WTC11 (cell line): ENCODE measurements at regions not wholly inside any gene's neighbourhood (a gene's known extent, or its start where the extent isn't known, plus 50 kb on each side); places are given as distances from the start of the nearest gene placed in this dataset.

Source experiments
- ATAC-seq: fragments of 200-7000 bp; cut with Tn5 transposase; 2 replicates; pipeline ENCODE4 v1.10.0; 2021; ENCODE audit warnings: mild to moderate bottlenecking, moderate library complexity
- CTCF ChIA-PET: fragments of 300-600 bp; sonication (Branson Sonifier 250); formaldehyde crosslinking; loops from one replicate; lab custom pipeline; 2021; ENCODE audit warnings: antibody characterized with exemption; lab: Charles Lee
- POLR2A ChIA-PET: fragments of 350-600 bp; sonication (Branson Sonifier 250); formaldehyde crosslinking; loops from one replicate; lab custom pipeline; 2021; ENCODE audit warnings: antibody characterized with exemption; lab: Charles Lee
- DNase-seq: peaks from one replicate; pipeline ENCODE4 v3.0.0; 2021; ENCODE audit warnings: low spot score
- H3K27ac Mint-ChIP-seq: 2 replicates; pipeline ENCODE4 v1.8.0; 2021; ENCODE audit warnings: mixed read lengths
- H3K27me3 Mint-ChIP-seq: 2 replicates; pipeline ENCODE4 v1.8.0; 2021; ENCODE audit warnings: low read depth, mild to moderate bottlenecking, moderate library complexity, mixed read lengths
- H3K36me3 Mint-ChIP-seq: 2 replicates; pipeline ENCODE4 v1.8.0; 2021; ENCODE audit warnings: mixed read lengths
- H3K4me1 Mint-ChIP-seq: 2 replicates; pipeline ENCODE4 v1.8.0; 2022; ENCODE audit warnings: mixed read lengths
- H3K4me3 Mint-ChIP-seq: 2 replicates; pipeline ENCODE4 v1.8.0; 2021; ENCODE audit warnings: mild to moderate bottlenecking, moderate library complexity, mixed read lengths
- H3K9me3 Mint-ChIP-seq: 2 replicates; pipeline ENCODE4 v1.8.0; 2021; ENCODE audit warnings: mixed read lengths
- E2F5 ChIP-seq: sonication (generic); formaldehyde crosslinking; IDR thresholded peaks from 2 replicates; pipeline ENCODE4 v1.8.1; 2022; ENCODE audit warnings: mild to moderate bottlenecking, moderate library complexity, missing genetic modification reagents
- ERG ChIP-seq: fragments of 250-450 bp; sonication (Bioruptor Pico); IDR thresholded peaks from 2 replicates; pipeline ENCODE4 v1.8.0; 2021; ENCODE audit warnings: mild to moderate bottlenecking
- ETV6 ChIP-seq: sonication (generic); formaldehyde crosslinking; IDR thresholded peaks from 2 replicates; pipeline ENCODE4 v1.8.1; 2022; ENCODE audit warnings: mild to moderate bottlenecking, missing genetic modification reagents
- FOXP4 ChIP-seq: sonication (generic); formaldehyde crosslinking; IDR thresholded peaks from 2 replicates; pipeline ENCODE4 v1.8.0; 2022; ENCODE audit warnings: mild to moderate bottlenecking, missing genetic modification reagents
- GABPB1 ChIP-seq: sonication (generic); formaldehyde crosslinking; IDR thresholded peaks from 2 replicates; pipeline ENCODE4 v1.8.1; 2023; ENCODE audit warnings: mild to moderate bottlenecking, missing genetic modification reagents
- IRF1 ChIP-seq: sonication (generic); formaldehyde crosslinking; IDR thresholded peaks from 2 replicates; pipeline ENCODE4 v1.8.0; 2023; ENCODE audit warnings: missing genetic modification reagents
- JAZF1 ChIP-seq: fragments of 250-450 bp; sonication (Bioruptor Pico); IDR thresholded peaks from 2 replicates; pipeline ENCODE4 v1.9.0; 2021; ENCODE audit warnings: moderate library complexity, mild to moderate bottlenecking, inconsistent platforms
- NFATC4 ChIP-seq: fragments of 250-450 bp; sonication (Bioruptor Pico); IDR thresholded peaks from 2 replicates; pipeline ENCODE4 v1.9.0; 2021; ENCODE audit warnings: mild to moderate bottlenecking
- NFE2L1 ChIP-seq: sonication (generic); formaldehyde crosslinking; IDR thresholded peaks from 2 replicates; pipeline ENCODE4 v1.8.1; 2023; ENCODE audit warnings: missing genetic modification reagents
- NFYB ChIP-seq: sonication (generic); formaldehyde crosslinking; conservative IDR thresholded peaks from 2 replicates; pipeline ENCODE4 v1.8.0; 2022; ENCODE audit warnings: low read depth, missing genetic modification reagents
- RORB ChIP-seq: fragments of 250-450 bp; sonication (Bioruptor Pico); IDR thresholded peaks from 2 replicates; pipeline ENCODE4 v1.9.0; 2021; ENCODE audit warnings: mild to moderate bottlenecking
- TP53 ChIP-seq: sonication (generic); formaldehyde crosslinking; IDR thresholded peaks from 2 replicates; pipeline ENCODE4 v1.8.1; 2023; ENCODE audit warnings: mild to moderate bottlenecking, missing genetic modification reagents
- ZBTB21 ChIP-seq: sonication (generic); formaldehyde crosslinking; IDR thresholded peaks from 2 replicates; pipeline ENCODE4 v1.8.1; 2023; ENCODE audit warnings: mild to moderate bottlenecking, missing genetic modification reagents, borderline replicate concordance
- ZNF263 ChIP-seq: sonication (generic); formaldehyde crosslinking; IDR thresholded peaks from 2 replicates; pipeline ENCODE4 v1.8.1; 2022; ENCODE audit warnings: low read depth, mild to moderate bottlenecking, moderate library complexity, missing genetic modification reagents
- ZNF317 ChIP-seq: sonication (generic); formaldehyde crosslinking; IDR thresholded peaks from 2 replicates; pipeline ENCODE4 v1.8.1; 2023; ENCODE audit warnings: low read depth, mild to moderate bottlenecking, moderate library complexity, missing genetic modification reagents, borderline replicate concordance
- ZNF416 ChIP-seq: fragments of 250-450 bp; sonication (Bioruptor Pico); IDR thresholded peaks from 2 replicates; pipeline ENCODE4 v1.9.0; 2021; ENCODE audit warnings: mild to moderate bottlenecking, inconsistent platforms
- TF ChIP-seq, protein P1 (sequence below): sonication (generic); formaldehyde crosslinking; IDR thresholded peaks from 2 replicates; pipeline ENCODE4 v1.8.1; 2023; ENCODE audit warnings: mild to moderate bottlenecking, moderate library complexity, missing genetic modification reagents
- TF ChIP-seq, protein P2 (sequence below): sonication (generic); formaldehyde crosslinking; IDR thresholded peaks from 2 replicates; pipeline ENCODE4 v1.8.1; 2022; ENCODE audit warnings: low read depth, missing genetic modification reagents, borderline replicate concordance
- TF ChIP-seq, protein P3 (sequence below): sonication (generic); formaldehyde crosslinking; IDR thresholded peaks from 2 replicates; pipeline ENCODE4 v1.8.1; 2022; ENCODE audit warnings: mild to moderate bottlenecking, missing genetic modification reagents, moderate library complexity, borderline replicate concordance
- TF ChIP-seq, protein P4 (sequence below): fragments of 250-450 bp; sonication (Bioruptor Pico); IDR thresholded peaks from 2 replicates; pipeline ENCODE4 v1.9.0; 2021; ENCODE audit warnings: mild to moderate bottlenecking

DNA sequence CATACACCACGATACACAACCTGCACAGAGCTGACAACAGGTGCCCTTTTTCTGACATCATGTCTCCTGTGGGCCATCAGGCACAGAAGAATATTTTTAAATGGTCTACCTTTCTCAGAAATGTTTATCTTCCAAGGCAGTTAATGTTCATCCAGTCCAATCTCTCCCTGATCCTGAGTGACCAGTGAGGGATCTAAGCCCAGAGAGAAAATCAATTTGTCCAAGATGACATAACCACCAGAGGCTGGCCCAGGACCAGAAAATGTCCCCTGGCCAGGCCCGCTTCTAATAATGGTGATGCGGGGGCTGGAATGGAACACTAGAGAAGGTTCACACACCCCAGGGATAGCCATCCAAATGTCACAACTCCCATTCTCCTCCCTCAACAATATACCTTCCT, 357.9 kb upstream of the KIF2A start:
- ATAC-seq: no peak
- CTCF ChIA-PET: no interaction called here
- H3K36me3 Mint-ChIP-seq: no peaks in the 10 kb centered on the region
- TF ChIP-seq ERG (CRISPR knock-in tag) (no peak), RORB (CRISPR knock-in tag) (no peak), JAZF1 (CRISPR knock-in tag) (no peak), ZNF263 (CRISPR knock-in tag) (no peak), E2F5 (CRISPR knock-in tag) (no peak), ETV6 (no peak), NFE2L1 (CRISPR knock-in tag) (no peak), FOXP4 (CRISPR knock-in tag) (no peak), ZBTB21 (CRISPR knock-in tag) (no peak), NFYB (CRISPR knock-in tag) (no peak), ZNF416 (CRISPR knock-in tag) (no peak), IRF1 (CRISPR knock-in tag) (no peak), TP53 (CRISPR knock-in tag) (no peak), GABPB1 (no peak), NFATC4 (CRISPR knock-in tag) (no peak), ZNF317 (CRISPR knock-in tag) (no peak)
- TF ChIP-seq, protein P1, sequence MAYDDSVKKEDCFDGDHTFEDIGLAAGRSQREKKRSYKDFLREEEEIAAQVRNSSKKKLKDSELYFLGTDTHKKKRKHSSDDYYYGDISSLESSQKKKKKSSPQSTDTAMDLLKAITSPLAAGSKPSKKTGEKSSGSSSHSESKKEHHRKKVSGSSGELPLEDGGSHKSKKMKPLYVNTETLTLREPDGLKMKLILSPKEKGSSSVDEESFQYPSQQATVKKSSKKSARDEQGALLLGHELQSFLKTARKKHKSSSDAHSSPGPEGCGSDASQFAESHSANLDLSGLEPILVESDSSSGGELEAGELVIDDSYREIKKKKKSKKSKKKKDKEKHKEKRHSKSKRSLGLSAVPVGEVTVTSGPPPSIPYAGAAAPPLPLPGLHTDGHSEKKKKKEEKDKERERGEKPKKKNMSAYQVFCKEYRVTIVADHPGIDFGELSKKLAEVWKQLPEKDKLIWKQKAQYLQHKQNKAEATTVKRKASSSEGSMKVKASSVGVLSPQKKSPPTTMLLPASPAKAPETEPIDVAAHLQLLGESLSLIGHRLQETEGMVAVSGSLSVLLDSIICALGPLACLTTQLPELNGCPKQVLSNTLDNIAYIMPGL (CRISPR knock-in tag): no peak
- TF ChIP-seq, protein P2, sequence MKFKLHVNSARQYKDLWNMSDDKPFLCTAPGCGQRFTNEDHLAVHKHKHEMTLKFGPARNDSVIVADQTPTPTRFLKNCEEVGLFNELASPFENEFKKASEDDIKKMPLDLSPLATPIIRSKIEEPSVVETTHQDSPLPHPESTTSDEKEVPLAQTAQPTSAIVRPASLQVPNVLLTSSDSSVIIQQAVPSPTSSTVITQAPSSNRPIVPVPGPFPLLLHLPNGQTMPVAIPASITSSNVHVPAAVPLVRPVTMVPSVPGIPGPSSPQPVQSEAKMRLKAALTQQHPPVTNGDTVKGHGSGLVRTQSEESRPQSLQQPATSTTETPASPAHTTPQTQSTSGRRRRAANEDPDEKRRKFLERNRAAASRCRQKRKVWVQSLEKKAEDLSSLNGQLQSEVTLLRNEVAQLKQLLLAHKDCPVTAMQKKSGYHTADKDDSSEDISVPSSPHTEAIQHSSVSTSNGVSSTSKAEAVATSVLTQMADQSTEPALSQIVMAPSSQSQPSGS: no peak
- TF ChIP-seq, protein P3, sequence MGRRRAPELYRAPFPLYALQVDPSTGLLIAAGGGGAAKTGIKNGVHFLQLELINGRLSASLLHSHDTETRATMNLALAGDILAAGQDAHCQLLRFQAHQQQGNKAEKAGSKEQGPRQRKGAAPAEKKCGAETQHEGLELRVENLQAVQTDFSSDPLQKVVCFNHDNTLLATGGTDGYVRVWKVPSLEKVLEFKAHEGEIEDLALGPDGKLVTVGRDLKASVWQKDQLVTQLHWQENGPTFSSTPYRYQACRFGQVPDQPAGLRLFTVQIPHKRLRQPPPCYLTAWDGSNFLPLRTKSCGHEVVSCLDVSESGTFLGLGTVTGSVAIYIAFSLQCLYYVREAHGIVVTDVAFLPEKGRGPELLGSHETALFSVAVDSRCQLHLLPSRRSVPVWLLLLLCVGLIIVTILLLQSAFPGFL (CRISPR knock-in tag): no peak
- TF ChIP-seq, protein P4, sequence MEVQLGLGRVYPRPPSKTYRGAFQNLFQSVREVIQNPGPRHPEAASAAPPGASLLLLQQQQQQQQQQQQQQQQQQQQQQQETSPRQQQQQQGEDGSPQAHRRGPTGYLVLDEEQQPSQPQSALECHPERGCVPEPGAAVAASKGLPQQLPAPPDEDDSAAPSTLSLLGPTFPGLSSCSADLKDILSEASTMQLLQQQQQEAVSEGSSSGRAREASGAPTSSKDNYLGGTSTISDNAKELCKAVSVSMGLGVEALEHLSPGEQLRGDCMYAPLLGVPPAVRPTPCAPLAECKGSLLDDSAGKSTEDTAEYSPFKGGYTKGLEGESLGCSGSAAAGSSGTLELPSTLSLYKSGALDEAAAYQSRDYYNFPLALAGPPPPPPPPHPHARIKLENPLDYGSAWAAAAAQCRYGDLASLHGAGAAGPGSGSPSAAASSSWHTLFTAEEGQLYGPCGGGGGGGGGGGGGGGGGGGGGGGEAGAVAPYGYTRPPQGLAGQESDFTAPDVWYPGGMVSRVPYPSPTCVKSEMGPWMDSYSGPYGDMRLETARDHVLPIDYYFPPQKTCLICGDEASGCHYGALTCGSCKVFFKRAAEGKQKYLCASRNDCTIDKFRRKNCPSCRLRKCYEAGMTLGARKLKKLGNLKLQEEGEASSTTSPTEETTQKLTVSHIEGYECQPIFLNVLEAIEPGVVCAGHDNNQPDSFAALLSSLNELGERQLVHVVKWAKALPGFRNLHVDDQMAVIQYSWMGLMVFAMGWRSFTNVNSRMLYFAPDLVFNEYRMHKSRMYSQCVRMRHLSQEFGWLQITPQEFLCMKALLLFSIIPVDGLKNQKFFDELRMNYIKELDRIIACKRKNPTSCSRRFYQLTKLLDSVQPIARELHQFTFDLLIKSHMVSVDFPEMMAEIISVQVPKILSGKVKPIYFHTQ (CRISPR knock-in tag): no peak
- TF ChIP-seq, all 79 proteins: peak for 0
- no peak for DNase-seq
- Mint-ChIP-seq H3K27ac (no peak overlapping the region), H3K27me3 (peaks cover 11% of the 10 kb centered on the region), H3K9me3 (peaks cover 9% of the 10 kb centered on the region), H3K4me1 (no peaks in the 10 kb centered on the region), H3K4me3 (no peak overlapping the region)
- POLR2A ChIA-PET: no interaction called here
